Endothelial cell of umbilical vein (primary cell): ENCODE measurements at regions not wholly inside any gene's neighbourhood (a gene's known extent, or its start where the extent isn't known, plus 50 kb on each side); places are given as distances from the start of the nearest gene placed in this dataset.

Source experiments
- BruUV-seq: library from RNA; stranded (reverse); fragments of 400-500 nt; replicated peaks from 2 replicates; lab custom pipeline; 2021; lab: Mats Ljungman, UMichigan
- CTCF ChIA-PET: fragments of 300-600, 350-600 bp; sonication (Branson Sonifier 250); formaldehyde crosslinking; loops from one replicate; lab custom pipeline; 2021; ENCODE audit warnings: antibody characterized with exemption, inconsistent platforms; lab: Charles Lee
- POLR2A ChIA-PET: fragments of 300-600, 350-600 bp; sonication (Branson Sonifier 250); formaldehyde crosslinking; loops from one replicate; lab custom pipeline; 2021; ENCODE audit warnings: antibody characterized with exemption, inconsistent platforms; lab: Charles Lee
- DNase-seq: peaks from one replicate; pipeline ENCODE4 v3.0.0-alpha.2; 2011; ENCODE audit warnings: low read depth, low spot score
- FAIRE-seq: peaks from 2 replicates; lab custom pipeline; 2011; peaks lifted over from hg19 to GRCh38; lab: Jason Lieb, UNC
- H2AFZ ChIP-seq: 2 replicates; pipeline ENCODE4 v1.6.0; 2012; ENCODE audit warnings: low read depth, low read length, control low read depth, inconsistent platforms
- H3K27ac ChIP-seq: 2 replicates; pipeline ENCODE4 v1.5.1; 2011; ENCODE audit warnings: low read depth, mild to moderate bottlenecking, control low read depth, low read length, moderate library complexity; ENCODE audit not compliant: insufficient read depth
- H3K27me3 ChIP-seq, 2 experiments: 2 replicates each; pipeline versions ENCODE4 v1.6.0 to v1.6.1; 2011; ENCODE audit warnings: low read length in 2 of 2, mixed read lengths in 1 of 2; ENCODE audit not compliant: control insufficient read depth in 2 of 2, insufficient read depth in 2 of 2
- H3K36me3 ChIP-seq, 2 experiments: 2 replicates in 1 of 2; 3 replicates in 1 of 2; pipeline ENCODE4 v1.5.1; 2011; ENCODE audit warnings: low read length in 2 of 2, mild to moderate bottlenecking in 1 of 2, moderate library complexity in 1 of 2; ENCODE audit not compliant: control insufficient read depth in 2 of 2, insufficient read depth in 2 of 2; ENCODE audit errors: extremely low read depth in 1 of 2
- H3K4me1 ChIP-seq: 3 replicates; pipeline ENCODE4 v1.5.1; 2011; ENCODE audit warnings: mild to moderate bottlenecking, low read length; ENCODE audit not compliant: control insufficient read depth, insufficient read depth; ENCODE audit errors: extremely low read depth
- H3K4me2 ChIP-seq: 2 replicates; pipeline ENCODE4 v1.6.1; 2011; ENCODE audit warnings: low read length, control low read depth, mixed read lengths; ENCODE audit not compliant: insufficient read depth
- H3K4me3 ChIP-seq, 3 experiments: fragments of 200-600 bp in 1 of 3; sonication (generic), shearing (Covaris generic) in 1 of 3; replicated peaks in 1 of 3; 2 replicates each; pipeline ENCODE4 v1.5.1; 2011 to 2016; ENCODE audit warnings: control low read depth in 3 of 3, low read length in 3 of 3, mild to moderate bottlenecking in 2 of 3, inconsistent platforms in 1 of 3, low read depth in 1 of 3, moderate library complexity in 1 of 3; ENCODE audit not compliant: insufficient read depth in 1 of 3
- H3K79me2 ChIP-seq: 2 replicates; pipeline ENCODE4 v1.6.0; 2012; ENCODE audit warnings: low read length, inconsistent platforms; ENCODE audit not compliant: control insufficient read depth, insufficient read depth
- H3K9ac ChIP-seq: replicated peaks from 2 replicates; pipeline ENCODE3; 2011; ENCODE audit warnings: low read length, control low read depth; ENCODE audit not compliant: insufficient read depth; ENCODE audit errors: extremely low read depth
- H3K9me1 ChIP-seq: replicated peaks from 3 replicates; pipeline ENCODE4 v1.6.0; 2011; ENCODE audit warnings: mild to moderate bottlenecking, low read length; ENCODE audit not compliant: control insufficient read depth, insufficient read depth; ENCODE audit errors: extremely low read depth
- H3K9me3 ChIP-seq: replicated peaks from 2 replicates; pipeline ENCODE4 v1.5.1; 2012; ENCODE audit warnings: low read length, inconsistent platforms; ENCODE audit not compliant: control insufficient read depth, insufficient read depth
- H4K20me1 ChIP-seq: replicated peaks from 2 replicates; pipeline ENCODE3; 2011; ENCODE audit warnings: mild to moderate bottlenecking, low read length; ENCODE audit not compliant: control insufficient read depth, insufficient read depth; ENCODE audit errors: extremely low read depth
- CTCF ChIP-seq, 2 donors: IDR thresholded peaks; 1 replicate in 1 of 2; 2 replicates in 1 of 2; pipeline ENCODE4 v1.5.1; 2011; ENCODE audit warnings: low read length in 2 of 2, mild to moderate bottlenecking in 2 of 2, moderate library complexity in 2 of 2, control low read depth in 1 of 2, inconsistent platforms in 1 of 2, low read depth in 1 of 2; ENCODE audit not compliant: insufficient read depth in 1 of 2; ENCODE audit errors: extremely low read depth in 1 of 2
- EZH2 ChIP-seq: IDR thresholded peaks from 2 replicates; pipeline ENCODE4 v1.6.1; 2012; ENCODE audit warnings: borderline replicate concordance, low read depth, mild to moderate bottlenecking, moderate library complexity, low read length, inconsistent platforms; ENCODE audit not compliant: severe bottlenecking
- FOS ChIP-seq: IDR thresholded peaks from 2 replicates; pipeline ENCODE4 v1.6.1; 2011; ENCODE audit warnings: mild to moderate bottlenecking, low read length, moderate library complexity, borderline replicate concordance; ENCODE audit not compliant: insufficient read depth
- GATA2 ChIP-seq: IDR thresholded peaks from 2 replicates; pipeline ENCODE4 v1.7.0; 2011; ENCODE audit warnings: low read depth, mild to moderate bottlenecking, moderate library complexity, mixed read lengths, low read length; ENCODE audit not compliant: insufficient read length, insufficient read depth
- JUN ChIP-seq: IDR thresholded peaks from 2 replicates; pipeline ENCODE4 v1.6.1; 2011; ENCODE audit warnings: borderline replicate concordance, low read depth; ENCODE audit not compliant: insufficient read length, insufficient read depth
- MAX ChIP-seq: IDR thresholded peaks from 2 replicates; pipeline ENCODE4 v1.6.1; 2011; ENCODE audit not compliant: insufficient read depth, insufficient read length
- MYC ChIP-seq: IDR thresholded peaks from one replicate; pipeline ENCODE4 v1.6.1; 2011; ENCODE audit warnings: mild to moderate bottlenecking, low read depth, low read length
- POLR2A ChIP-seq: IDR thresholded peaks from 2 replicates; pipeline ENCODE4 v1.6.1; 2012; ENCODE audit warnings: low read depth, mild to moderate bottlenecking, control low read depth, low read length
- POLR2AphosphoS5 ChIP-seq: IDR thresholded peaks from 2 replicates; pipeline ENCODE4 v1.6.1; 2012; ENCODE audit warnings: low read depth, mild to moderate bottlenecking, control low read depth, low read length, moderate library complexity; ENCODE audit not compliant: insufficient read depth
- dilution Hi-C: fragments of 300-500 bp; cut with MboI; formaldehyde crosslinking; loops from one replicate; pipeline ENCODE4 v1.15.0; 2019; ENCODE audit warnings: low sequenced_read_pairs; ENCODE audit not compliant: extremely low pct_ligation_motif_present
- intact Hi-C: fragments of 100-400 bp; cut with micrococcal nuclease; formaldehyde crosslinking; loops from one replicate; pipeline ENCODE4 v1.10.0; 2022

- no peak overlapping the region for H3K9ac ChIP-seq
- intact Hi-C loops: no loop called here
- no peaks in the 10 kb centered on the region for H3K36me3 ChIP-seq
- H3K9me3 ChIP-seq: no peaks in the 10 kb centered on the region
- H3K4me1 ChIP-seq: no peaks in the 10 kb centered on the region
- no peak overlapping the region for H3K4me2 ChIP-seq
- ChIA-PET CTCF (no interaction called here), POLR2A (no interaction called here)
- H3K27ac ChIP-seq: no peak overlapping the region
- peaks cover 5 to 6% of the 10 kb centered on the region in 2 experiments for H3K27me3 ChIP-seq
- TF ChIP-seq POLR2A (no peak), GATA2 (no peak), CTCF (IDR thresholded peaks at IDR 0.05; ENCODE audit: extremely low read depth in 1 of 2, insufficient read depth in 1 of 2, low read depth in 1 of 2, low read length in 2 of 2) (no peak), JUN (no peak), MAX (no peak), FOS (no peak), EZH2 (no peak), POLR2AphosphoS5 (no peak), MYC (no peak)
- BruUV-seq: no TSS peak
- dilution Hi-C loops: no loop called here
- no peaks in the 10 kb centered on the region for H3K79me2 ChIP-seq
- no peaks in the 10 kb centered on the region for H4K20me1 ChIP-seq
- H3K9me1 ChIP-seq: no peaks in the 10 kb centered on the region
- no peak overlapping the region for H2AFZ ChIP-seq
- FAIRE-seq (no peak), DNase-seq (no peak)
- H3K4me3 ChIP-seq: no peak overlapping the region
Observed at GRCh38 chr11:69935941-69936505, 116.8 kb upstream of the FGF3 start.
